GM03348 (cell line): ENCODE measurements at regions not wholly inside any gene's neighbourhood (a gene's known extent, or its start where the extent isn't known, plus 50 kb on each side); places are given as distances from the start of the nearest gene placed in this dataset.
"Not testable (repeated sequence)": the region's sequence is repeated elsewhere in the genome, so short reads cannot be mapped to it uniquely, and the experiment has no call there.

Source experiments
- DNase-seq: peaks from one replicate; pipeline ENCODE4 v3.0.0; 2012; ENCODE audit warnings: low spot score

- no peak for DNase-seq
Observed at GRCh38 chr5:124512236-124512635, 234.2 kb downstream of the ZNF608 start.

- DNase-seq = no peak
Observed at GRCh38 chr5:124511791-124512190, 234.6 kb downstream of the ZNF608 start.

- DNase-seq = no peak
Observed at GRCh38 chr5:124507688-124508087, 238.8 kb downstream of the ZNF608 start.

- DNase-seq = no peak
Observed at GRCh38 chr5:124504081-124504916, 242.1 kb downstream of the ZNF608 start.

GRCh38 chr5:124502551-124502950 is 243.9 kb downstream of the ZNF608 start:
- no peak for DNase-seq

- not testable (repeated sequence) for DNase-seq
Observed at GRCh38 chr5:124499818-124500217, 246.6 kb downstream of the ZNF608 start.

- DNase-seq = not testable (repeated sequence)
Observed at GRCh38 chr5:124496968-124497367, 249.5 kb downstream of the ZNF608 start.

GRCh38 chr5:124494540-124495116 is 251.8 kb downstream of the ZNF608 start:
- DNase-seq = no peak

- no peak for DNase-seq
Observed at GRCh38 chr5:124492444-124493224, 253.8 kb downstream of the ZNF608 start.

- DNase-seq = not testable (repeated sequence)
Observed at GRCh38 chr5:124490315-124490714, 256.1 kb downstream of the ZNF608 start.

- DNase-seq = no peak
Observed at GRCh38 chr5:124481419-124481818, 265.0 kb downstream of the ZNF608 start.

GRCh38 chr5:124480964-124481363 is 265.5 kb downstream of the ZNF608 start:
- DNase-seq = no peak

- DNase-seq = no peak
Observed at GRCh38 chr5:124480022-124480421, 266.4 kb downstream of the ZNF608 start.

GRCh38 chr5:124478264-124478663 is 268.2 kb downstream of the ZNF608 start:
- DNase-seq = no peak

GRCh38 chr5:124477577-124477976 is 268.9 kb downstream of the ZNF608 start:
- no peak for DNase-seq

GRCh38 chr5:124477062-124477461 is 269.4 kb downstream of the ZNF608 start:
- no peak for DNase-seq

- DNase-seq = no peak
Observed at GRCh38 chr5:124474528-124475215, 271.8 kb downstream of the ZNF608 start.

- DNase-seq = no peak
Observed at GRCh38 chr5:124468671-124469411, 277.6 kb downstream of the ZNF608 start.

GRCh38 chr5:124467745-124468144 is 278.7 kb downstream of the ZNF608 start:
- DNase-seq = no peak

- no peak for DNase-seq
Observed at GRCh38 chr5:124466011-124466410, 280.4 kb downstream of the ZNF608 start.

- DNase-seq = no peak
Observed at GRCh38 chr5:124463851-124464250, 282.6 kb downstream of the ZNF608 start.

- DNase-seq = no peak
Observed at GRCh38 chr5:124462751-124463150, 283.7 kb downstream of the ZNF608 start.
